ENCODE measurements at regions not wholly inside any gene's neighbourhood (a gene's known extent, or its start where the extent isn't known, plus 50 kb on each side); places are given as distances from the start of the nearest gene placed in this dataset.
"Not testable (repeated sequence)": the region's sequence is repeated elsewhere in the genome, so short reads cannot be mapped to it uniquely, and the experiment has no call there.

DNA sequence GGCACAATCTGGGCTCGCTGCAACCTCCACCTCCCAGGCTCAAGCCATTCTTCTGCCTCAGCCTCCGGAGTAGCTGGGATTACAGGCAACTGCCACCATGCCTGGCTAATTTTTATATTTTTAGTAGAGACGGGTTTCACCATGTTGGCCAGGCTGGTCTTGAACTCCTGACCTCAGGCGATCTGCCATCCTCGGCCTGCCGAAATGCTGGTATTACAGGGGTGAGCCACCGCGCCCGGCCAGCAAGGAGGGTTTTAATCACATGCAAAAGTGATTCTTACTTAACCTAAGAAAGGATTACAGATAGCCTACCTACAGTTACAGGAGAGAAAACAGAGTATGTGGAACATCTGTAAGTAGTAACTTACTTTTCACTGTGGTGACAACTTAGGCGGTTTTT is 163.4 kb downstream of the VGLL3 start:
- H3K4me3 Mint-ChIP-seq; H3K36me3 Mint-ChIP-seq (ENCODE audit: low read depth); DNase-seq; H3K4me1 Mint-ChIP-seq; H3K27ac Mint-ChIP-seq; H3K9me3 Mint-ChIP-seq; POLR2A ChIA-PET; CTCF ChIA-PET; H3K27me3 Mint-ChIP-seq: not testable (repeated sequence)

DNA sequence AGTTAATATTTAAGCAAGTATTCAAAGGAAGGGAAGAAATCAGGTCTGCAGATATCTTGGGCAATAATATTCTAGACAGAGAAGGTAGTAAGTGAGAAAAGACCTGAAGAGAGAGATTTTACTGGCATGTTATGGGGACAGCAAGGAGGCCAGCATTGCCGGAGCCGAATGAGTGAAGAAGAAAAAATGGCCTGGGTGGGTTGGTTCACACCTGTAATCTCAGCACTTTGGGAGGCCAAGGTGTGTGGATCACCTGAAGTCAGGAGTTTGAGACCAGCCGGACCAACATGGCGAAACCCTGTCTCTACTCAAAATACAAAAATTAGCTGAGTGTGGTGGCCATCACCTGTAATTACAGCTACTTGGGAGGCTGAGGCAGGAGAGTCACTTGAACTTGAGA is 164.7 kb downstream of the VGLL3 start:
- Mint-ChIP-seq H3K36me3 (ENCODE audit: low read depth) (no peaks in the 10 kb centered on the region), H3K4me1 (no peaks in the 10 kb centered on the region), H3K9me3 (no peaks in the 10 kb centered on the region), H3K27me3 (no peaks in the 10 kb centered on the region), H3K27ac (no peak overlapping the region), H3K4me3 (no peak overlapping the region)
- DNase-seq = no peak
- POLR2A ChIA-PET = no interaction called here
- CTCF ChIA-PET = no interaction called here

DNA sequence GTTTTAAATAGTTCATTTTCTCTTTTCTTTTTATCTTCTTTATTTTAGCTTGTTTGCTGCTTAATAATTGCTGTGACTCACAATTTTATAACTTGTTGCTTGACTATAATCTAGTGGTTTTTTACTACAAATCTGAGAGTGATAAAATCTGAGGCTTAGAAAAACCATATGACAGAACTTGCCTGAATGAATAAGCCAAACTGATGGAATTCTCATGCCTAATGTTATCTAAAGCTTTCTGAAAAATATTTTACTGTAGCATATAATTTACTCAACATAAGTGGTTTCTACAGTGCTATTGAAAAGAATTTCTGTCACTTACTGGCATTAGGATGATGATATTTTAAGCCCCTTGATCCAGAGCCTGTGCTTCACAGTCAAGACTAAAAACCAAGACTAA is 175.1 kb downstream of the VGLL3 start:
- H3K27ac Mint-ChIP-seq = no peak overlapping the region
- H3K27me3 Mint-ChIP-seq = no peaks in the 10 kb centered on the region
- no peak overlapping the region for H3K4me3 Mint-ChIP-seq
- H3K36me3 Mint-ChIP-seq (ENCODE audit: low read depth) = no peaks in the 10 kb centered on the region
- POLR2A ChIA-PET = no interaction called here
- H3K4me1 Mint-ChIP-seq = no peaks in the 10 kb centered on the region
- CTCF ChIA-PET = no interaction called here
- DNase-seq = no peak
- H3K9me3 Mint-ChIP-seq = peaks cover 3% of the 10 kb centered on the region

DNA sequence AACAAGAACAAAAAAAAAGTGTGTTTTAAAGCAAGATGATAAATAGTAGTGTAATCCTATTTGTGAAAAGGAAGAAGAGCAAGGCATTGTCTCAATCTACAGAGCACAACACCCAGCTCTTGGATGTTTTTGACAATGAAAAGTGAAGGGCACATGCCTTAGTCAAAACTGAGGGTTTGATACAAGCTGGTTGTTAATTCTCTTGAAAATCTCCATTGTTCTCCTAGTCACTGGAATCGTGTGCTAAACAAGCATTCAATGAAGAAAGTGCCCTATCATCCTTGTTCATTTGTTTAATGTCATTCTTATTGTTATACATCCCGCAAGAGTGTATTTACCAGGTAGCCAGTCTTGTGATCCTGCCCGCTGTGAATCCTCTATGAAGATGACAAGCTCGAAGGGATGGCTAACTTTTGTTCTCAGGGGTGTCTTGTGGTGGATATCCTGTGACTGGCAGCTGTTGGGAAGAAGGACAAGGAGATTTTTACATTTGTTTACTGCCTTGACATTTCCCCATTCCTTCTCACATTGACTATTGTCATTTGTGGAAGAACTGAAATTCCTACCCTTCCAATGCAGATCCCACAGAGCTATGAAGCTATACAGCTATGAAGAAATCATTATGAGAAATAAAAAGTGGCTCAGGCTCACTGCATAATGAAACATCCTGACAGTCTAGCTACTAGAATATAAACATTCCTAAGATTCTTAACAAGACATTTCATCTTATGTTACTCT is 175.9 kb downstream of the VGLL3 start:
- H3K36me3 Mint-ChIP-seq (ENCODE audit: low read depth) = no peaks in the 10 kb centered on the region
- no peaks in the 10 kb centered on the region for H3K4me1 Mint-ChIP-seq
- peaks cover 3% of the 10 kb centered on the region for H3K9me3 Mint-ChIP-seq
- POLR2A ChIA-PET = no interaction called here
- H3K27ac Mint-ChIP-seq = no peak overlapping the region
- CTCF ChIA-PET = no interaction called here
- DNase-seq = no peak
- H3K27me3 Mint-ChIP-seq = no peaks in the 10 kb centered on the region
- no peak overlapping the region for H3K4me3 Mint-ChIP-seq

DNA sequence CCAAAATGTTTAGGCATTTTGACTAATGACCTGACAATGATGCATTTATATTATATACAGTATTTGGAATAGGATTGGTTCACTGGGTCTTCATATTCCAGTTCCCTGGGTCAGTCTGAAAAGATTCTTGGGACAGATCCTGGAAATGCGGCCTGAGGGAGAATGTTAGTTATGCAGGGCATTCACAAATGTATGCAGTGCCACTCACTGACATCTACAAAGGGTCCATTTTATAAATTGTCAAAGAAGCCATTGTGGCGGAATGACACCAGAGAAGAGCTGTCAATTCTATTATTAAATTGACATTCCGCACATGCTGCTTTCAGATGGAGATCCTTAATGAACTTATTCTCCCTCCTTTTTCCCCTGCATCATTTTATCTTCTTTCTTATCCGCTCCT is 176.6 kb downstream of the VGLL3 start:
- Mint-ChIP-seq H3K36me3 (ENCODE audit: low read depth) (no peaks in the 10 kb centered on the region), H3K9me3 (peaks cover 3% of the 10 kb centered on the region), H3K4me3 (no peak overlapping the region), H3K4me1 (no peaks in the 10 kb centered on the region), H3K27me3 (no peaks in the 10 kb centered on the region), H3K27ac (no peak overlapping the region)
- no peak for DNase-seq
- CTCF ChIA-PET = no interaction called here
- POLR2A ChIA-PET = no interaction called here

DNA sequence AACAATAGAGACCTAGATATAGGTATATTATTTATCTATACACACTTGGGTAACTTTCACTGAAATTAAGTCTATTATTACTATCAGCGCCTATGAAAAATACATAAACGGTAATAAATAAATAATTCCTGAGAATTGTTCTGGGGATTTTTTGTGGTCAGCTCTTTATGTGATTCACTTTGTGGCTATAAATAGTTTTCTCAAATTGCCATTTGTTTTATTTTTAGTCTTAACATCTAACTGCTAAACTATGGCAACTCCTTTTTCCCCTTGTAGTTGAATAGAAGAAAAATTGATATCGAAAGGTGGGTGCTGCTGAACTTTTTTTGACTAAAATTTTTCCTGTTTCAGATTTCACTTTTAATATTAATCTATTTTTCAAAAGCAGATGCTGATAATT is 189.0 kb downstream of the VGLL3 start:
- Mint-ChIP-seq H3K36me3 (ENCODE audit: low read depth) (no peaks in the 10 kb centered on the region), H3K27ac (no peak overlapping the region), H3K9me3 (no peaks in the 10 kb centered on the region), H3K4me1 (no peaks in the 10 kb centered on the region), H3K4me3 (no peak overlapping the region), H3K27me3 (no peaks in the 10 kb centered on the region)
- POLR2A ChIA-PET = no interaction called here
- CTCF ChIA-PET = no interaction called here
- no peak for DNase-seq

DNA sequence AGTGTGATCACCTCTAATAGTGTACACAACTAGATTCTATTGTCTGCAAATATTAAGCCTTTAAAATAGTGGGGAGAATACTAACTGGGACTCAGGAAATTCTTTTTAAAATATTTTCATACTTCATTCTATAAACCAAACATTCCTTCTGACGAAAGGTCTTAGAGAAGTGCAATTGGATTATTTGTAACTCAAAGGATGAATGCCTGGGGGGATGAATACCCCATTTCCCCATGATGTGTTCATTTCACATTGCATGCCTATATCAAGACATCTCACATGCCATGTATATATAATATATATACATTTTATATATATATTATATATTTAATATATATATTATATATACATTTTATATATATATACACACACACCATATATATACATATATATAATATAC is 189.9 kb downstream of the VGLL3 start:
- no peaks in the 10 kb centered on the region for H3K36me3 Mint-ChIP-seq (ENCODE audit: low read depth)
- no peaks in the 10 kb centered on the region for H3K4me1 Mint-ChIP-seq
- no peak overlapping the region for H3K27ac Mint-ChIP-seq
- no peaks in the 10 kb centered on the region for H3K9me3 Mint-ChIP-seq
- DNase-seq = no peak
- POLR2A ChIA-PET = no interaction called here
- no peaks in the 10 kb centered on the region for H3K27me3 Mint-ChIP-seq
- no peak overlapping the region for H3K4me3 Mint-ChIP-seq
- CTCF ChIA-PET = no interaction called here

DNA sequence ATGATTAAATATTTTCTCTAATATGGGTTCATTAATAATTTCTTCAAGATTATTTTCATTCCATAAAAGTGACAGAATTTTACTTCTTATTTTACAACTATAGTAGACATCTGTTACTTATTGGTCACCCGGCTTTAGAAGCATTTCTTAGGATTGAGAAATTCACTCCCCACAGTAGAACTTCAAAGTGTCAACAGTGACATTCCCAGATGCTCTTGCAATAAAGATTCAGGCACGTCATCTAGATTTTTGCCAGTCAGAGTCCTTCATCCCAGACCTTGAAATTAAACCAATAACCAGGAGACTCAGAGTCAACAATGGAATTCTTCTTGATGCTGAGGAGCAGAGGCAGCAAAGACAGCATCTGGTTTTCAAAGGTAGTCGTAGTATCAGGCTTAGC is 190.8 kb downstream of the VGLL3 start:
- Mint-ChIP-seq H3K4me3 (no peak overlapping the region), H3K36me3 (ENCODE audit: low read depth) (no peaks in the 10 kb centered on the region), H3K27me3 (no peaks in the 10 kb centered on the region), H3K4me1 (no peaks in the 10 kb centered on the region), H3K9me3 (no peaks in the 10 kb centered on the region), H3K27ac (no peak overlapping the region)
- ChIA-PET POLR2A (no interaction called here), CTCF (no interaction called here)
- DNase-seq = no peak

DNA sequence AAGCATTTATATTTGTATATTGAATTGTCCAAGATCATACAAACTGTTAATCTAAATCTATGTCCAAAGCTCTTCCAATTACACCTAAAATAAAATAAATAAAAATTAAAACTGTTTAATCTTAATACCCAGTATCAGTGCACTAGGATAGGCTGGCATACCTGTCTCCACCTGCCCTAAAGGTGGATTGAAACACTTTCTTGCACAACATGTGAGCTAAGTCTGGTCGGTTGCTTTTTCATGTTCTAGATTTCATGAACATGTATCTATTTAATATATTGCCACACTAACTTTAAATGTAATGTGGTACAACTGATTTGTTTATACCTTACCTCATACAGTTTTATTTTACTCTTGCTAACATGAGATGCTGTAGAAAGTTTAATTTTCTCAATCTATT is 193.0 kb downstream of the VGLL3 start:
- no peaks in the 10 kb centered on the region for H3K36me3 Mint-ChIP-seq (ENCODE audit: low read depth)
- DNase-seq = no peak
- H3K27ac Mint-ChIP-seq = no peak overlapping the region
- no peaks in the 10 kb centered on the region for H3K27me3 Mint-ChIP-seq
- ChIA-PET CTCF (no interaction called here), POLR2A (no interaction called here)
- no peak overlapping the region for H3K4me3 Mint-ChIP-seq
- no peaks in the 10 kb centered on the region for H3K4me1 Mint-ChIP-seq
- no peaks in the 10 kb centered on the region for H3K9me3 Mint-ChIP-seq

DNA sequence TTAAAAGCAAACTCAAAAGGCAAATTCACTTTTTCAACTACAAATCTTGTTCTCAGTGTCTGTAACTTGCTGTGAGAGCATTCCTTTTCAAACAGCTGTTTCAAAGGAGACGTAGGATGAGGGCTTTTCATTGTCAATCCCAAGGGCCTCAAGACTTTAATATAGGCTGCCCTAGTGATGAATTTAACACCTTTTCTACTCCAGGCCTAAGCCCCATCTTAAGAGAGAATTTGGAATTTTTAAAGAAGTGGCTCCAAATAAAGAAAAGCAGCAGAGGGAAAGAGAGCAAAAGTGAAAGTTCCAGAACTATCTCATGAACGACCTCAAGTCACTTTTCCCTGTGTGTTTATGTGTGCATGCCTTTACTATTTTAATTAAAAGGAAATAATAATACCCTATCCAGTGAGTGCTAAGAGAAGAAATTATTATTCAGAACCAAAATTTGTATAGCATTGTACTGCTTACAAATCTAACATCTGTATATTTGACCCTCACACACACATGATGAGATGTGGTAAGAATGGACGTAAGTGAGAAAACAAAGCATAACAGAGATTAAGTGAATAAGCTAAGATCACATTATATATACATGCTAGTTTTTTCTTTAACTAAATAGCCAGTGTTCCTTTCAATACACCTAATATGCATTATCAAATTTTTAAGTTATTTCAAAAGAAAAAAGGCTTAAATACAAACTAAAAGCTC is 196.4 kb downstream of the VGLL3 start:
- Mint-ChIP-seq H3K4me3 (no peak overlapping the region), H3K27me3 (no peaks in the 10 kb centered on the region), H3K27ac (no peak overlapping the region), H3K4me1 (no peaks in the 10 kb centered on the region), H3K9me3 (no peaks in the 10 kb centered on the region), H3K36me3 (ENCODE audit: low read depth) (no peaks in the 10 kb centered on the region)
- DNase-seq = no peak
- ChIA-PET CTCF (no interaction called here), POLR2A (no interaction called here)

DNA sequence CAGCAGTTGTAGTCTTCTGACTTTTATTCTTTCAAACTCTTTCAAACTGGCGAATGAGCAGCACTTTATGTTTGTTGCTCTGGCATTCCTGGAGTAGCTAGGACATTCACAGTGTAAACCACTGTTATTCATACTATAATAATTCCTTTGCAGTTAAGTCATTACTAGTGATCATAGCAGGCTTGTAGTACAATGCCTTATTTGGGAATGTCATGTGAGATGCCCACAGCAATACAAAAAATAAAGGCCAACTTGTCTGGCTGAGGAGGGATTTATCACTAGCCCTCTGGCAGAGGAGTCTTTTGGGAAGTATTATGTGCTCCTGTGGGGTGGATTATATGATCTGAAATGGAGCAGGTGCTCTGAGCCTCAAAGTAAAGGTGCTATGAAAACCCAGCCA is 197.2 kb downstream of the VGLL3 start:
- POLR2A ChIA-PET = no interaction called here
- Mint-ChIP-seq H3K4me1 (no peaks in the 10 kb centered on the region), H3K36me3 (ENCODE audit: low read depth) (no peaks in the 10 kb centered on the region), H3K27me3 (no peaks in the 10 kb centered on the region), H3K4me3 (no peak overlapping the region), H3K9me3 (no peaks in the 10 kb centered on the region), H3K27ac (no peak overlapping the region)
- CTCF ChIA-PET = no interaction called here
- DNase-seq = no peak

DNA sequence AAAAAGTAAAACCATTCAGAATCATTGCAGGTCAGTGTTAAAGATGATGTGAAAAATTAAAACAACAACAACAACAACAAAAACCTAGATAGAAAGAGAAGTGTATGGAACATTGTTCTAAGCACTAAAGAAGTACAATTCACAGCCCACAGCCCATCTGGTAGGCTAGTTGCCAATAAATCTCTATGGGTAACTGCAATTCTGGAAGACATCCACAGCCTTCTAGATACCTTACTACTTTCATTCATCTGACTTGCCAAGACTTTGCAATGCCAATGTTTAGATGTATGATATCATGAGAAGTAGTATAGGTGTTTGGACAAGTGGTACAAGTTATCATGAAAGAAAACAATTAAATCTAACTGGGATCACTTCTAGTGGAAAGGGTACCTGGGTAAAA is 198.6 kb downstream of the VGLL3 start:
- Mint-ChIP-seq H3K4me1 (no peaks in the 10 kb centered on the region), H3K27ac (no peak overlapping the region), H3K36me3 (ENCODE audit: low read depth) (no peaks in the 10 kb centered on the region), H3K4me3 (no peak overlapping the region), H3K27me3 (no peaks in the 10 kb centered on the region), H3K9me3 (no peaks in the 10 kb centered on the region)
- ChIA-PET POLR2A (no interaction called here), CTCF (interaction anchor here (0.7 kb wide), 1 partner anchor 32 kb away, joined by 4 read pairs; no protein-coding TSS in a partner anchor)
- DNase-seq = no peak

DNA sequence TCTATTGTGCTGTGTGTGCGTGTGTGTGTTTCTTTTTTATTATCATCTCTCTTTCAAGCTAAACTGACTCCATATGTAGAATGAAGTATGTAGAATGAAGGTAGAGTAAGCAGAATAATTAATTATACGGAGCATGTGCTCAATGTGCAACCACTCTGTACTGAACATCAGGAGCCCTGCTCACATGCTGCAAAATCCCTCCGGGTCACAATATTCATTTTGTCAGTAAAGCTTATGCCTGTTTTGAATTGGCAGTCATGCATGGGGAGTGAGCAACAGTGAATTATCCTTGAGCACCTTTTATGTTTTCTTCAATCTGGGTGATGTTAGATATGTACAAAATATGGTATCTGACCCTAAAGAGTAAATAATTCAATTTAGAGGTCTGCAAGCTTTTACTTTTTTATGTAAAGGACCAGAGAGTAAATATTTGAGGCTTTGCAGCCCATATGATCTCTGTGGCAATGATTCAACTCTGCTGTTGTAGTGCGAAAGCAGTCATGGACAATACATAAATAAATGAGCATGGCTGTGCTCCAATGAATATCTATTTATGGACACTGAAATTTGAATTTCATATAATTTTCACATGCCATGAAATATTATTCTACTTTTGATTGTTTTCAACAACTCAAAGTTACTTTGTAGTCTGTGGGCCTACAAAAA is 199.9 kb downstream of the VGLL3 start:
- POLR2A ChIA-PET = no interaction called here
- Mint-ChIP-seq H3K4me3 (no peak overlapping the region), H3K27ac (no peak overlapping the region), H3K36me3 (ENCODE audit: low read depth) (no peaks in the 10 kb centered on the region), H3K9me3 (no peaks in the 10 kb centered on the region), H3K4me1 (no peaks in the 10 kb centered on the region), H3K27me3 (no peaks in the 10 kb centered on the region)
- CTCF ChIA-PET = no interaction called here
- DNase-seq = no peak

DNA sequence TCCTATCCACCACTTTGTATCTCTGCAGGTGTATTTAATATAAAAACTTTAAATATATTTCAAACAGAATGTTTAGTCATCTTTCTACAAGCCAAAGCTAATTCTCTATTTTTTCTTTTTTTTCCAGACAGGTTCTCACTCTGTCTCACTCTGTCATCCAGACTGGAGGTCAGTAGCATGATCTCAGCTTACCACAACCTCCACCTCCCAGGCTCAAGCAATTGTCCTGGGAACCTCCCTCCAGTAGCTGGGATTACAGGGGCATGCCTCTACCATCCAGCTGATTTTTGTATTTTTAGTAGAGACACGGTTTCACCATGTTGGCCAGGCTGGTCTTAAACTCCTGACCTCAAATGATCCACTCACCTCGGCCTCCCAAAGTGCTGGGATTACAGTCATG is 202.6 kb downstream of the VGLL3 start:
- H3K27me3 Mint-ChIP-seq = no peaks in the 10 kb centered on the region
- DNase-seq = no peak
- H3K4me3 Mint-ChIP-seq = no peak overlapping the region
- ChIA-PET POLR2A (no interaction called here), CTCF (no interaction called here)
- no peaks in the 10 kb centered on the region for H3K9me3 Mint-ChIP-seq
- no peaks in the 10 kb centered on the region for H3K36me3 Mint-ChIP-seq (ENCODE audit: low read depth)
- H3K4me1 Mint-ChIP-seq = no peaks in the 10 kb centered on the region
- no peak overlapping the region for H3K27ac Mint-ChIP-seq

Measured in activated CD4-positive, alpha-beta T cell treated with anti-CD3 and anti-CD28 coated beads, Interleukin-2, amount 10 ng/mL, durations not matched to agents 7 days and 5 days (primary cell).